ENCODE measurements at regions not wholly inside any gene's neighbourhood (a gene's known extent, or its start where the extent isn't known, plus 50 kb on each side); places are given as distances from the start of the nearest gene placed in this dataset.

GRCh38 chr1:227459326-227459841, 104.0 kb upstream of the ZNF678 start:
- peaks cover 23% of the 10 kb centered on the region for H3K27me3 Mint-ChIP-seq
- no peaks in the 10 kb centered on the region for H3K9me3 Mint-ChIP-seq
- Histone ChIP-seq H3K4me1 (ENCODE audit: insufficient read depth, low read length) (no peaks in the 10 kb centered on the region), H3K27ac (ENCODE audit: low read depth in 1 of 2, low read length in 2 of 2) (no peak overlapping the region), H3K4me3 (ENCODE audit: low read length) (no peak overlapping the region), H3K9me3 (ENCODE audit: control insufficient read depth in 1 of 2, insufficient read depth in 1 of 2, low read length in 2 of 2) (no peaks in the 10 kb centered on the region), H3K36me3 (ENCODE audit: insufficient read depth, low read length) (no peaks in the 10 kb centered on the region), H3K27me3 (ENCODE audit: control insufficient read depth in 1 of 2, insufficient read depth in 2 of 2, low read length in 2 of 2) (peaks cover 6 to 13% of the 10 kb centered on the region in 2 experiments)
- ATAC-seq (ENCODE audit: poor library complexity) (no peak), DNase-seq (no peak)
- intact Hi-C loops (cut with DNase I, micrococcal nuclease): no loop called here
- no peak overlapping the region for H3K4me3 Mint-ChIP-seq
- H3K36me3 Mint-ChIP-seq (ENCODE audit: low read depth): no peaks in the 10 kb centered on the region
- ChIA-PET POLR2A (no interaction called here), CTCF (no interaction called here)
- H3K27ac Mint-ChIP-seq: no peak overlapping the region
- TF ChIP-seq, protein P1, sequence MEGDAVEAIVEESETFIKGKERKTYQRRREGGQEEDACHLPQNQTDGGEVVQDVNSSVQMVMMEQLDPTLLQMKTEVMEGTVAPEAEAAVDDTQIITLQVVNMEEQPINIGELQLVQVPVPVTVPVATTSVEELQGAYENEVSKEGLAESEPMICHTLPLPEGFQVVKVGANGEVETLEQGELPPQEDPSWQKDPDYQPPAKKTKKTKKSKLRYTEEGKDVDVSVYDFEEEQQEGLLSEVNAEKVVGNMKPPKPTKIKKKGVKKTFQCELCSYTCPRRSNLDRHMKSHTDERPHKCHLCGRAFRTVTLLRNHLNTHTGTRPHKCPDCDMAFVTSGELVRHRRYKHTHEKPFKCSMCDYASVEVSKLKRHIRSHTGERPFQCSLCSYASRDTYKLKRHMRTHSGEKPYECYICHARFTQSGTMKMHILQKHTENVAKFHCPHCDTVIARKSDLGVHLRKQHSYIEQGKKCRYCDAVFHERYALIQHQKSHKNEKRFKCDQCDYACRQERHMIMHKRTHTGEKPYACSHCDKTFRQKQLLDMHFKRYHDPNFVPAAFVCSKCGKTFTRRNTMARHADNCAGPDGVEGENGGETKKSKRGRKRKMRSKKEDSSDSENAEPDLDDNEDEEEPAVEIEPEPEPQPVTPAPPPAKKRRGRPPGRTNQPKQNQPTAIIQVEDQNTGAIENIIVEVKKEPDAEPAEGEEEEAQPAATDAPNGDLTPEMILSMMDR (IDR thresholded peaks at IDR 0.05): no peak
- H3K4me1 Mint-ChIP-seq (ENCODE audit: low read depth): no peaks in the 10 kb centered on the region

DNA sequence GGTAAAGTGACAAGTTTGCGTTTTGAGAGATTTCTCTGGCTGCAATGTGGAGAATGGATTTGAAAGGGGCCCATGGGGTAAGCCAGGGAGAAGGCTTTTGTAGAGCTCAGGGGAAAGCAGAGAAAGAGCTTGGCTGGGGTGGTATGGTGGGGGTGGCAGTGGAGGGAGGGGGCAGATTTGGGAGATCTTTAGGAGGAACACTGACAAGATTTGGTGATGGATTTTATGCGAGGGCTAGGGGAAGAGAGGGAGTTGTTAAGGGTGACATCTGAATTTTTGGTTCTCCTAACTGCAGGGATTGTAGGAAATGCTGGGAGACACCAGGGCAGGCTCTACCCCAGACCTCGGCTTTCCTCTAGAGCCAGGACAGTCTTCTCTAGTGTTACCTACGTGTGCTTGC, 108.7 kb upstream of the ZNF678 start:
- no peak for DNase-seq
- H3K36me3 Mint-ChIP-seq (ENCODE audit: low read depth): no peaks in the 10 kb centered on the region
- Histone ChIP-seq H3K27ac (ENCODE audit: low read depth in 1 of 2, low read length in 2 of 2) (no peak overlapping the region), H3K4me1 (ENCODE audit: insufficient read depth, low read length) (no peaks in the 10 kb centered on the region), H3K27me3 (ENCODE audit: control insufficient read depth in 1 of 2, insufficient read depth in 2 of 2, low read length in 2 of 2) (peaks cover 13 to 14% of the 10 kb centered on the region in 2 experiments), H3K4me3 (ENCODE audit: low read length) (no peak overlapping the region), H3K9me3 (ENCODE audit: control insufficient read depth in 1 of 2, insufficient read depth in 1 of 2, low read length in 2 of 2) (no peaks in the 10 kb centered on the region), H3K36me3 (ENCODE audit: insufficient read depth, low read length) (no peaks in the 10 kb centered on the region)
- POLR2A ChIA-PET: no interaction called here
- CTCF ChIA-PET: no interaction called here
- ATAC-seq (ENCODE audit: poor library complexity): no peak
- intact Hi-C loops (cut with DNase I, micrococcal nuclease): no loop called here
- no peak overlapping the region for H3K27ac Mint-ChIP-seq
- H3K27me3 Mint-ChIP-seq: peaks cover 49% of the 10 kb centered on the region
- TF ChIP-seq, protein P1 (IDR thresholded peaks at IDR 0.05): no peak
- H3K9me3 Mint-ChIP-seq: no peaks in the 10 kb centered on the region
- no peaks in the 10 kb centered on the region for H3K4me1 Mint-ChIP-seq (ENCODE audit: low read depth)
- H3K4me3 Mint-ChIP-seq: no peak overlapping the region

GRCh38 chr1:227453631-227454355, 109.6 kb upstream of the ZNF678 start:
- H3K9me3 ChIP-seq (ENCODE audit: control insufficient read depth in 1 of 2, insufficient read depth in 1 of 2, low read length in 2 of 2): no peaks in the 10 kb centered on the region
- no peaks in the 10 kb centered on the region for H3K36me3 Mint-ChIP-seq (ENCODE audit: low read depth)
- H3K27ac Mint-ChIP-seq: no peak overlapping the region
- DNase-seq: no peak
- H3K27ac ChIP-seq (ENCODE audit: low read depth in 1 of 2, low read length in 2 of 2): no peak overlapping the region
- ATAC-seq (ENCODE audit: poor library complexity): no peak
- TF ChIP-seq, protein P1 (IDR thresholded peaks at IDR 0.05): no peak
- no peaks in the 10 kb centered on the region for H3K9me3 Mint-ChIP-seq
- no peak overlapping the region for H3K4me3 Mint-ChIP-seq
- H3K4me1 Mint-ChIP-seq (ENCODE audit: low read depth): no peaks in the 10 kb centered on the region
- H3K36me3 ChIP-seq (ENCODE audit: insufficient read depth, low read length): no peaks in the 10 kb centered on the region
- H3K27me3 Mint-ChIP-seq: peaks cover 55% of the 10 kb centered on the region
- ChIA-PET CTCF (interaction anchor here (0.5 kb wide), 1 partner anchor 1750 kb away, joined by 3 read pairs; no protein-coding TSS in a partner anchor), POLR2A (interaction anchor here (0.8 kb wide), 1 partner anchor 13 kb away, joined by 3 read pairs; no protein-coding TSS in a partner anchor)
- H3K4me1 ChIP-seq (ENCODE audit: insufficient read depth, low read length): no peaks in the 10 kb centered on the region
- intact Hi-C loops (cut with DNase I, micrococcal nuclease): no loop called here
- H3K27me3 ChIP-seq (ENCODE audit: control insufficient read depth in 1 of 2, insufficient read depth in 2 of 2, low read length in 2 of 2): peaks cover 9 to 14% of the 10 kb centered on the region in 2 experiments
- no peak overlapping the region for H3K4me3 ChIP-seq (ENCODE audit: low read length)
